ENCODE measurements at regions not wholly inside any gene's neighbourhood (a gene's known extent, or its start where the extent isn't known, plus 50 kb on each side); places are given as distances from the start of the nearest gene placed in this dataset.

DNA sequence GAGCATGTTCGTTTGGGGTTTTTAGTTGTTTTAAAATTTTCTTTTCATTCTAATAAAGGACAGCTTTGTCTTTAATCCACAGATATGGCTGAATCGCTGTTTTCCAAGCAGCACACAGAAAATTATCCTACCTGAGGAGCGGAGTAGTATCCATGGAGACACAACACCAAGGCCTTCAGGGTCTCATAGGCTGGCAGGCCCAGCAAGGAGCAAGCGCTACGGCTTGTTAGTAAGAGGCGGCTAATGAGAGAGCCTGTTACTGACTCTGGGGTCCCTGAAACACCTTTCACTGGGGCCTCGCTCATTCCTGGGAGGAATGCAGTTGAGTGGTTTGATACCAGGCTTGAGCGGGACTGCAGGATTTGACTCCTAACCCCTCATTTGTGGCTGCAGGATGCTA lies 303.8 kb upstream of the CDH4 start:
- DNase-seq (ENCODE audit: low read depth in 2 of 2): no peak

DNA sequence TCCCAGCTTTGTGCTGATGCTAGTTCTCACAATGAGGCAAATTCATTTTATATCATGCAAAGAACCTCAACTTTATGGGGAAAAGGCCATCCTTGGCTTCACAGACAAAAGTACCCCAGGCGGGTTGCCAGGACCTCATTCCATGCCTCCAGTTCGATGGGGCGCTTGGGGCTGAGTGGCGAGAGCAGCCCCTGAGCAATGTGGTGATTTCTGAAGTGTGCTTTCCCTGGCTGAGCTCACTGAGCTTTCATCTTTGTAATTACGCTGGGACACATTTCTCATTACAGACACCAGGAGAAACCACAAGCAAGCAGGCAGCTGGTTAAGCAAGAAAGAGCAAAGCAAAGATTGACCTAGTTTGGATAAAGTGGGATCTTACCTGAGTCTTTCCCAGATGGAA lies 301.5 kb upstream of the CDH4 start:
- no peak for DNase-seq (ENCODE audit: low read depth in 2 of 2)

DNA sequence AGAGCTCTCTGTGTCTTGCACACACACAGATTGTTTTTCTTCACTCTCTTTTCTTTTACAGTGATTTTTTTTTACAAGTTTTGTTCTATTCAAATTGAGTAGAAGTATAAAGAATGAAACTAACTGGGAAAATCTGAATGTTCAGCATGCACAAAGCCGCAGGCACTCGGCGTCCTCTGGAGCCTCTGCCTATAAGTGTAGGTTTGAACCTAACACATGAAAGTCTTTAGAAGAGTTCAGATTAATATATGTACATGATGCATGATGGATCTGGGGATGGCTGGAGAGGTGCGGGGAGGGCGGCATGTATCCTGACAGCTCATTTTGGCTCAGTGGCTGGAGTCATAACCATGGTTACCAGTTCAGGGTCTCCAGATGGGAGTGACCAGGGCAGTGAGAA lies 301.1 kb upstream of the CDH4 start:
- no peak for DNase-seq (ENCODE audit: low read depth in 2 of 2)

DNA sequence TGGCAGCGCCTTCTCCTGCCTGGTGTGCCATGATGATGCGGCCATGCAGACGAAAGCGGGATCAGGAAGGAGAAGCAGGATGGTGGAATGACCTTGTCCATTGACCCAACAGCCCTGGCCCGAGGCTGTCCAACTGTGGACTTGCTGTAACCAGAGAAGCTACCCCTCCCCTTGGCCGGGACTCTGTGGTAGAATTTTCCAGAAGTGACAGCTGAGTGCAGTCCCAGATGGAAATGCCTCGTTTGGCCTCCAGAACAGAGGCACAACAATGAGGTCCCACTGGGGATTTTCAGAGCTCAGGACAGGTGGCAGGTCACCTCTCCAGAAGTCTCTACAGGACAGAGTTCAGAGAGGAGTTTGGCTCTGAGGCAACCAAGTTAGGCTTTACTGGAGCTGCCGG lies 299.2 kb upstream of the CDH4 start:
- DNase-seq (ENCODE audit: low read depth in 2 of 2): no peak

DNA sequence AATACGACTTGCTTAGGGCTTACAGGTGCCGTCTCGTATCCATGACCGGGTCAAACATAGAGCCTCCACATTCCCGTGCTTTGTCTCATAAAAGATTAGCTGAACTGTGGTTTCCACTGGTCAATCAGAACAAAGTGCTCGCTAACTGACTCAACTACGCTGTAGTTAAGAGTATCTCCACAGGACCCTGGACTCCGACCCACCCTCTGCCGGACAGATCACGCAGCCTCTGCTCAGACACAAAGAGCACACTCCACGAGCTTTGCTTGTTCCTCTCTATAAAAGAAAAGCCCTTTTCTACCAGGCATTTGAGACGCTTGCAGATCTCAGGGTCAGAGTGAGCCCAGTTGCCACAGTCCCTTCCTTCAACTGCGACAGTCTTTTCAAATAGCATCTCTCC lies 298.7 kb upstream of the CDH4 start:
- no peak for DNase-seq (ENCODE audit: low read depth in 2 of 2)

DNA sequence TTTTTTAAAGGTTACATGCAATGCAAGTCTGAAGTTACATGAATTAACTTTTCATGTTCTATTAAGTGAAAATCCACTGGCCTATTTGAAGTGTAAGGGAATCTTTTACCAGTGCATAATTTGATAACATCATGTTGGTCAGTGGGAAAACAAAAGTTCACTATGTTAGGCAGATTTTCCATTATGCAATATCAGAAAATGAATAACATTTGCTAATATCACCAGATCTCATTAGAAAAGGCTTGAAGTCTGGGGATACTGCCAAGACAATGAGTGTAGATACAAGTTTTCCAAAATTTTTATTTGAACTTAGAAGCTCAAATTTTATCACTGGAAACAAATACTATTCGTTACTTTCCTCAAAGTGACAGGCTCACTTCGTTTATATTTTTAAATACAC lies 296.4 kb upstream of the CDH4 start:
- no peak for DNase-seq (ENCODE audit: low read depth in 2 of 2)

DNA sequence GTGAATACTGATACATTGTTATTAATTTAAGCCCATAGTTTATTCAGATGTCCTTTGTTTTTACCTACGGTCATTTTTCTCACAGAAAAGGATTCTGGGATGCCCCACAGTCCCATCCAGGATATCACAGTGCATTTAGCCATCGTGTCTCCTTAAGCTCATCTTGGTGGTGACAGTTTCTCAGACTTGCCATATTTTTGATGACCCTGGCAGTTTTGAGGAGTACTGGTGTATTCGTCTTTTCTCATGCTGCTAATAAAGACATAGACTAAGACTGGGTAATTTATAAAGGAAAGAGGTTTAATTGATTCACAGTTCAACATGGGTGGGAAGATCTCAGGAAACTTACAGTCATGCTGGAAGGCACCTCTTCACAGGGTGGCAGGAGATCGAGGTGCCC lies 295.9 kb upstream of the CDH4 start:
- DNase-seq (ENCODE audit: low read depth in 2 of 2): no peak

DNA sequence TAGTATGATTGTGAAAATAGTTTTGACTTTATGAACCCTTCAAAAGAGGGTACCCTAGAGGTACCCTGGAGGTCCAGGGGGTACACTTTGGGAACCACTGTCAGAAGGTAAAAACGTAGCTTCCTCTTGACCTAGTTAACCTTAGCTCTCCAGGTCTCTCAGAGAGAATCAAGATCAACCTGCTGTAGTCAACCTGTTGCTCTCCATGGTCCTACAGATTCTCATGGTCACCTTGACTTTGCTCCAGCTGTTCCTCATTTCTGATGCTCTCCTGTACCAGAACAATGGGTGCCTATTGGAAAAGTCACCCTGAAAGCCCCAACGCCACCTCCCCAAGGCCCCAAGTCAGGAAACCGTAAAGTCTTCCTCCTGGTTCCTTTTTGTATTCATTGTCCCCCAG lies 294.4 kb upstream of the CDH4 start:
- no peak for DNase-seq (ENCODE audit: low read depth in 2 of 2)

DNA sequence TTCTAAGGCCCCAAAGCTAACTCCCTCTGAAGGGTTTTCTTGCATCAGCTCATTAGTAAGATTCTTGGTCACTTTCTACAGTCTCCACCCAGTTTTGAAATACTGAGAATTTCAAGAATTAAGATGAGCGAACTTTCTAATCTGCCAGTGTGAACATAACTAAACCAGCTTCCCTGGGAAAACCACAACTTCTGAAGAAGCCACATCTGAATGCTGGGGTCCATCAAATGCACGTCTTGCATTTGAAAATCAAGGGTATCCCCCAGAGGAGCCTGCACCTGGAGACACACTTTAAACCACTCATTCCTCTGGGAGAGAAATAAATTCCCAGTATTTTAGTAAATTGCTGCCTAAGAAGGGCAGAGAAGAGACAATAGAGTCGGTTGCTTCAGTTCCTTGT lies 292.1 kb upstream of the CDH4 start:
- no peak for DNase-seq (ENCODE audit: low read depth in 2 of 2)

DNA sequence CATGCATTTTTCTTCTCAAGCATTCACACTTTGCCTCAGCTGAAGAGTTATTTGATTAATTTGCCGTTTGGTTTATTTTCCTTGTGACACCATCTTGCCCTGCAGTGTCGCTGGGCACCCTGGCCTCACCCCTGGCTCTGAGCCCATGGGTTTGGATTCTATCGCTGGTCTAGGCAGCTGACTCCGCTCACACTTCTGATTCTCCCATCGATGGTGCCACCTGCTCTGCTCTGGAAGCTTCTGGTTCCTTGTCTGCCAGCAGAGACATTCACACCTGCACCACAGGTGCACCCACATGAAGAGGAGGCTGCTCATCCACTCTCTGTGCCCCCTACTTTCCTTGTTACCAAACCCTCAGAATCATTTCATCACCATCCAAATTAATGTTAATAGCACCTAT lies 291.6 kb upstream of the CDH4 start:
- DNase-seq (ENCODE audit: low read depth in 2 of 2): no peak

DNA sequence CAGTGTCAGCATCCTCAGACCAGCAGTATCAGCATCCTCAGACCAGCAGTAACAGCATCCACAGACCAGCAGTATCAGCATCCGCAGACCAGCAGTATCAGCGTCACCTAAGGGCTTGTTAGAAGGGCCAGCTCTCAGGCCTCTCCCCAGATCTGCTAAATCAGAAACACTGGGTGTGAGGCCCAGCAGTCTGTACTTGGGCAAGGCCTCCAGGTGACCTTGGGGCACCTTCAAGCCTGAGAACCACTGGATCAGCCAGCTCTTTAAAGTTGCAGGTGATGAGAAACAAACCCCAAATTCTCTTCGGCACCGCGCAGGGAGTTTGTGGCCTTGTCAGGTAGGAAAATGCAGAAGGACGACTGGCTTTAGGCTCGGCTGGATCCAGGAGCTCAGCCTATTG lies 290.5 kb upstream of the CDH4 start:
- no peak for DNase-seq (ENCODE audit: low read depth in 2 of 2)

DNA sequence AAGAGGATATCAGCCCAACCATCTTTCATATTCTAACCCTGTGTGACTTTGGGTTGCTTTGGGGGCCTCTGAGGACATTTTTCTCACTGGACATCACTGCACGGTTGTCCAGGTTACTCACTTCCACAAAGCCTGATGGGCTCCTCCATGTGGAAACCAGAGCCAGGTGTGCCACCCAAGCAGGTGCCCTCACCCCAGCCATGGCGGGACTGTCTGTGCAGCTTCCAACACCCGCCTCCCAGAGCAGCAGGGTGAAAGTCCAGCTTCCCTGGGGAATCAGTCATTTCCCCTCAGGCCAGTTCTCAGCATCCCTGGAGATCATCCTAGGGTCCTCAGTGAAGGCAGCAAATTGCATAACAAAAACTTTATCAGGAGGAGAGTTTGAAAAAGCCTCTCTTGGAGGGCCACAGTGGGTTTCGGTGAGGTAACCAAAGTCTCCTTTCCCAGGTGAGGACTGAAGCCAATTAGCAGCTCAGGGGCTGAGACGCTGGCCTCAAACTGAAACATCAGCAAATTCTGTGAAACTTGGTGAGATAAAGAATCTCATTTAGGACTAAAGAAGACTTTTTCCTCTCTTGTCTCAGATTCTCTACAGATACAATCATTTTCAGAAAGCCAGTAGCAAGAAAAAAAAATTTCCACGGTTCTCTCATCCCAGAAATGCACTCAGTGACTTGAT lies 289.6 kb upstream of the CDH4 start:
- DNase-seq (ENCODE audit: low read depth in 2 of 2): no peak

DNA sequence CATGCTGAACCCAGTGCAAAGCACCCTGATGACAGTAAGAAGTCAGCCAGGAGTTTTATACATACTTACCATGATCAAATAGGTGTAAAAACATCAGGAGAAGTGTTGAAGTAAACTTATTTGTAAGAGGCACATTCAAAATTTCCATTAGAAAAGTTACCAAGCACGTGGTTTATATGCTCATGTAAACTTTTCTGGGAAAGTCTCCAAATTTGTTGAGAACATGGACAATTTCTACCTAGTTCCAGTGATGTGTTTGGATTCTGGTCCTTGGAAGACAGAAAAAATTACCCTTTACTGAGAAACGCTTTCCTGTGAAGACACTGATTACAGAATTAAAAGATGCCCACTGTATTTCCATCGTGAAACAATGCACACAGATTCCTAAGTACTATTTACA lies 288.9 kb upstream of the CDH4 start:
- no peak for DNase-seq (ENCODE audit: low read depth in 2 of 2)

DNA sequence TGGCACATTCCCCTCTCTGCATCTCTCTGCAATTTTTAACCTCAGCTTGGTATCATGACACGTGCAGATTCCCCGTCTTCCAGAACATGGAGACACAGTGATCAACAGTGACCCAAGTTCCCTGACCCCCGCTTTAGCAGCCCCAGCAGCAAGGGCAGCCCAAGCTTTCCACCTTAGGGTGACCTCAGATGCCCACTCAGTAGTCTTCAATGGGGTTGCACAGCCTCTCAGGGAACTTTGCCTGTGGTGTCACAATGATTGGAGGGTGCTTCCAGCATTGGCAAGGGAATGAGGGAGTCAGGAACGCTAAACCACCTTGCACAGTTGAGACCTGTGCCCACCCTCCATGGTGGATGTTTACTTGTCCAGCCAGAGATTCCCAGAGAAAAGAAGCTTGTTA lies 287.1 kb upstream of the CDH4 start:
- DNase-seq (ENCODE audit: low read depth in 2 of 2): no peak

DNA sequence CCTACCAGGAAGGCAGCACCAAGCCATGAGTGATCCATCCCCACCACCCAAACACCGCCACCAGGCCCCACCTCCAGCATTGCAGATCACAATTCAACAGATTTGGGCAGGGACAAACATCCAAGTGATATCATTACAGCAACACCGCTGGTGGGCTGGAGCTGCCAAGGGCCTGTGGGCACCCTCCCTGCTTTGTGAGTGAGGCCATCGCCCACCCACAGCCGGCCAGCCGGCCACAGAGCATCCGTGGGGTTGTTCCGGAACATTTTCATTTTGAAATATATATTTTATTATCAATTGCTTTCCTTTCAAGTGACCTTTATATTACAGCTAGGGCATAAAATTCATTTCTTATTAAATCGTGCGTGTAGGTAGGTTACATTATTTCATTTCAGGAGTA lies 286.0 kb upstream of the CDH4 start:
- no peak for DNase-seq (ENCODE audit: low read depth in 2 of 2)

DNA sequence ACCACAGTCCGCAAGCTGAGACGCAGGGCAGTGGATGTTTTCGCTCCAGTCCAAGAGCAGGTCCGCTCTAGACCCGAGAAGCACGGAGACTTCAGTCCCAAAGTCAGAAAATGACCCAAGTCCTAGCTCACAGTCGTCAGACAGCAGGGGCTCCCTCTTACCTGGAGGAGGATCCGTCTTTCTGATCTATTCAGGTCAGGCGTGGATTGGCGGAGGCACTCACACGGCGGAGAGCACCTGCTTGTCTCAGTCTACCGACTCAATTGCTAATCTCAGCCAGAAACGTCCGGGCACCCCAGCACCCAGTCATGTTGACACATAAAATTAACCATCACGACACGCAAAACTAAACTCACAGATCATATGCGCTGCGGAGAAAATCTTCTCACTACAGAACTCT lies 285.3 kb upstream of the CDH4 start:
- DNase-seq (ENCODE audit: low read depth in 2 of 2): no peak

DNA sequence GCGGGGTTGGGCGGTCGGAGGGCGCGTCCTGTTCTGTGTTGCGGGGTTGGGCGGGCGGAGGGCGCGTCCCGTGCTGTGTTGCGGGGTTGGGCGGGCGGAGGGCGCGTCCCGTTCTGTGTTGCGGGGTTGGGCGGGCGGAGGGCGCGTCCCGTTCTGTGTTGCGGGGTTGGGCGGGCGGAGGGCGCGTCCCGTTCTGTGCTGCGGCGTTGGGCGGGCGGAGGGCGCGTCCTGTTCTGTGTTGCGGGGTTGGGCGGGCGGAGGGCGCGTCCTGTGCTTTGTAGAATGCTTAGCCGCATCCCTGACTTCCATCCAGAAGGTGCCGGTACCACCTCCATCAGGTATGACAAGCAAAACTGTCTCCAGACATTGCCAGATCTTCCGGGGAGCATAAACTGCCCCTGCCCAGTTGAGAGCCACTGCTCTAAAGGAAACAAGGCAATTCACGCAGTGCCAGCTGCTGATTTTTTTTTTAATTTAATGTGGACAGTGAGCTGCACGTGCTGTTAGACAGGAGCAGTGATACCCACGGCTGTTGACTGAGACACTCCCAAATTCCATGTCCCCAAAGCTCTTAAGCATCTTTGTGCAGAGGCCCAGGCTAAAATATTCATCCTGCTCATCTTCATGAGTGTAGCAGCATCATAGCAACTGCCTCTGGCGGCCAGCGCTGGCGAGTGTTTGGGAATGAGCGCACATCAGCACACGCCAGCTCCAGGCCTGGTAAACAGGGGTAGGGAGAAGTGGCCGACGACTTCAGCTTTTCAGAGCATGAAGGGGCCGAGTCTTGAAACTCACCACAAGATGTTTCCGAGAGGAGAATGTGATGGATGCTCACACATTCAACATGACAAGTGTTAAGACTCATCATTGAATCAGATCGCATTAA lies 284.4 kb upstream of the CDH4 start:
- DNase-seq (ENCODE audit: low read depth in 2 of 2): no peak

DNA sequence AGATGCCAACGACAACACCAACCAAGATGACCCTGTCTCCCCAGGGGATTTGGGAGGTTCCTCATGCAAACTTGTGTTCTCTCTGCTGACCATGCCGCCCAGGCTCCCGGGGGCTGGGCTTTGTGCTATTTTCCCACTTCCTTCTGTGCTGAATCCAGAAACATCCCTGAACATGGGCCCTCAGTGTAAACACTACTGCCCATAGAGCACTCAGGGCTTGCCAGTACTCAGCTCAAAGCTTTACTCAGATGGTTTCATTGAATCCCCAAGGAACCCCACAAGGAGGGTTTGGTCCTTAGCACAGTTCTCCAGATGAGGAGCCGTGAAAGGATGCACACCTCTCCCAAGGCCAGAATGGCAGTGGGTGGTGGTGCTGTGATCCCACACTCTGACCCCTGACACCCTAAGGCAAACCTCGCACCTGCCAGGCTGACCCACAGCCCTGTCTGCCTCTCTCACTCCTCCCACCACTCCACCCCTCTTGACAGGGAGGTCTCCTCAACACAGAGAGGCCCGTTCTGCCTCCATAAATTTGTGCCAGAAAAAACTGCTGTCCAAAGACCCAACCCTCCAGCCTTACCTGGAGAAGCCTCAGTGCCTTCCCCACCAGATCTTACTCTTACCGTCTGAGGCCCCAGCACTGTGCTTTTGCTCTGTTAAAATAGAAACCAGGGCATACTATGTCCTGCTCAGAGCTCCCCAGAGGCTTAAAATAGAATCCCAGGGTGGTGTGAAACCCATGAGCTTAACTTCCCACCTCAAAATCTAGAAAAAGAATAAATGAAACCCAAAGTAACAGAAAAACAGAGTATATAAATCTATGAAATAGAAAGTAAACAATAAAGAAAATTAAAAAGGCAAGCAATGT lies 283.0 kb upstream of the CDH4 start:
- no peak for DNase-seq (ENCODE audit: low read depth in 2 of 2)

DNA sequence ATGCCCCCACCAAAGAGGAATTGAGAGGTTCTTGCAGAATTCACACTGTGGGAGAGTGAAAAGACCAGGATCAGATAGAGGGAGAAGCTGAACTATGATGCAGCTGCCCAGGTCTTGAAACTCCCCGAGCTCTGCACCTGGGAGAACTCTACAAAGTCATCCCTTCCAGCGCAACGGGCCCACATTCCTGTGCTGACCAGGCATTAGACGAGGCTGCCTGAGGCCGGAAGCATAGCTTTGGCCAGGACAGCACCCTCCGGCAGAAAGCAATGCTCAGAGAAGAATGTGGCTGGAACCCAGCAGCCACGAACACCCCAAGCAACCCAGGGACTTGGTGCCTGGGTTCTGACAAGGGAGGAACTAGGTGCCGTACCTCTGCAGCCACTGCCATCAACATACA lies 281.5 kb upstream of the CDH4 start:
- DNase-seq (ENCODE audit: low read depth in 2 of 2): no peak

DNA sequence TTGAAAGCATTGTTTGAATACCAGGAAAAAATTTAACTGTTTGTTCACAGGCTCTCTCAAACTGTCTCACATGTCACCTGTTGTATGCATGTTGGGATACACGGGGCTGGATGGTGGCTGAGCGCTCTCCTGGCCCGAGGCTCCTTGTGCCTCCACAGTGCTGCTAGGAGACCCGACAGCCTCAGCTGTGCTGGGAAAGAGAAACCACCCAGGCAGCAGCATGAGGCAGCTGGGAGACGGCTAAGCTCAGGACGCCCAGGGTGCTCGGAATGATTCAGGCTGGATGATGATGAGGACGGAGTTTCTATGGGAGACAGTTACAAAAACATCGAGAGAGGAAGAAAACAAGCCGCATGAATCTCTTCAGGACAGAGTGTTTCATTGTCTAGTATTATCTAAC lies 278.0 kb upstream of the CDH4 start:
- no peak for DNase-seq (ENCODE audit: low read depth in 2 of 2)

DNA sequence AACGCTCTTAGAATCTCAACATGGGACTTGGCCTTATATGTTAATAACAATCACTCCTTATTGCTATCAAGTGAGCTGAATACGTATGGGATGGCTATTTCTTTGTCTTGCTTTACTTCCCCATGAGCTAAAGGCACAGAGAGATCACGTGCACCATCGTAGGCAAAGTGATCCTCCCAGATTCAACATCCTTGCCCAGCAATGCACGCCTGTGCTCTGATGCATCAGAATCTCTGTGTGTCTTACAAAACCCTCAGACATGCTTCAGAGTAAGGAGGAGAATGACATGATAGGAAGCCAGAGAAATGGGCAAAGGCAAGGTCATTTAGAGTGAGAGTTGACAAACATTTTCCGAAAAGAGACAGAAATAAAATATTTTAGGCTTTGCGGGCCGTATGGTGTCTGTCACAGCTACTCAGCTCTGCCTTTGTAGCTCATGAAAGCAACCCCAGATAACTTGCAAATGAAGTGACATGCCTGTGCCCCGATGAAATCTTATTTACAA lies 277.6 kb upstream of the CDH4 start:
- DNase-seq (ENCODE audit: low read depth in 2 of 2): no peak

DNA sequence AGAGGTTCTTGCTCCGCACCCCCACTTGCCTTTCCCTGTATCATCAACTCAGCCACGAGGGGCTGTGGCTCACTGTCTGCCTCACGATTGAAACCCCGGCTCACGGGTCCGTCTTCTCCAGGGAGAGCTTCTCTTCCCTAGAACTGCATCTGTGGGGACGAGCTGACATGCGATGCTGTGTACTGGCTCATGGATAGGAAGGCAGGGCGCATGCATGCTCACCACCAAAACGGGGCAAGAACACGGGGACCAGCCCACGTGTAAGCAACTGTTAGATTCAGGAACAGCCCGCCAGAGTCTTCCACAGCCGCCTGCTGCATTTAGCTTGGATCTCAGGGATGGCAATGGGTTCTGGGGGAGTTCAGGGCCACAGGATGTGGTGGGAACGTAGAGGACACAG lies 275.9 kb upstream of the CDH4 start:
- no peak for DNase-seq (ENCODE audit: low read depth in 2 of 2)
